Tibial nerve (tissue), 4 donors: ENCODE measurements at regions not wholly inside any gene's neighbourhood (a gene's known extent, or its start where the extent isn't known, plus 50 kb on each side); places are given as distances from the start of the nearest gene placed in this dataset.

Experiments used
- CTCF ChIP-seq, 5 experiments: fragments of 200-600 bp in 3 of 5; fragments of 450-650 bp in 2 of 5; sonication (generic) in 3 of 5; IDR thresholded peaks; one replicate each; pipeline ENCODE4 v1.5.1; 2016 to 2019; ENCODE audit warnings: antibody characterized with exemption in 5 of 5, mild to moderate bottlenecking in 3 of 5, moderate library complexity in 2 of 5
- EP300 ChIP-seq, 2 donors: sonication (generic); formaldehyde crosslinking; IDR thresholded peaks; one replicate each; pipeline ENCODE4 v1.6.1; 2017; ENCODE audit warnings: antibody characterized with exemption in 2 of 2, mild to moderate bottlenecking in 1 of 2
- POLR2A ChIP-seq, 2 donors: fragments of 450-650 bp; IDR thresholded peaks; one replicate each; pipeline ENCODE4 v1.6.1; 2017; ENCODE audit warnings: antibody characterized with exemption in 2 of 2, mild to moderate bottlenecking in 2 of 2, moderate library complexity in 2 of 2

- no peak for TF ChIP-seq CTCF (IDR thresholded peaks at IDR 0.05)
- no peak for TF ChIP-seq POLR2A (IDR thresholded peaks at IDR 0.05)
- no peak for TF ChIP-seq EP300 (IDR thresholded peaks at IDR 0.05)
Observed at GRCh38 chr4:117203231-117203630, 117.9 kb upstream of the TRAM1L1 start.
